Activated T-helper 1 cell treated with anti-CD3 and anti-CD28 coated beads, Interleukin-2, amount 50 U/mL, for 16 hours (primary cell): ENCODE measurements at regions not wholly inside any gene's neighbourhood (a gene's known extent, or its start where the extent isn't known, plus 50 kb on each side); places are given as distances from the start of the nearest gene placed in this dataset.

Source experiments
- DNase-seq, 2 donors: peaks; one replicate each; pipeline ENCODE4 v3.0.0-alpha.2; 2020; ENCODE audit warnings: low read depth in 1 of 2, low spot score in 1 of 2

GRCh38 chr14:65928995-65929394 lies 516.5 kb downstream of the FUT8 start:
- DNase-seq = no peak

GRCh38 chr14:65933400-65934069 lies 521.0 kb downstream of the FUT8 start:
- DNase-seq = no peak

- no peak for DNase-seq
Observed at GRCh38 chr14:65934070-65934435, 521.5 kb downstream of the FUT8 start.

GRCh38 chr14:65936342-65936975 lies 523.9 kb downstream of the FUT8 start:
- no peak for DNase-seq

- no peak for DNase-seq
Observed at GRCh38 chr14:65937079-65937959, 524.8 kb downstream of the FUT8 start.

- DNase-seq = no peak
Observed at GRCh38 chr14:65937960-65938316, 525.4 kb downstream of the FUT8 start.

GRCh38 chr14:65938738-65939137 lies 526.2 kb downstream of the FUT8 start:
- no peak for DNase-seq

- DNase-seq = no peak
Observed at GRCh38 chr14:65939184-65939583, 526.7 kb downstream of the FUT8 start.

GRCh38 chr14:65940056-65940735 lies 527.7 kb downstream of the FUT8 start:
- DNase-seq = no peak

GRCh38 chr14:65941091-65941490 lies 528.6 kb downstream of the FUT8 start:
- no peak for DNase-seq

- DNase-seq = no peak
Observed at GRCh38 chr14:65943150-65943549, 530.6 kb downstream of the FUT8 start.

- no peak for DNase-seq
Observed at GRCh38 chr14:65943916-65944410, 531.4 kb downstream of the FUT8 start.

GRCh38 chr14:65945327-65945726 lies 532.8 kb downstream of the FUT8 start:
- DNase-seq = no peak

- no peak for DNase-seq
Observed at GRCh38 chr14:65946494-65946893, 534.0 kb downstream of the FUT8 start.

GRCh38 chr14:65948302-65948701 lies 535.8 kb downstream of the FUT8 start:
- DNase-seq = no peak

- no peak for DNase-seq
Observed at GRCh38 chr14:65949711-65950516, 536.3 kb upstream of the CCDC196 start.

GRCh38 chr14:65954942-65955341 lies 531.2 kb upstream of the CCDC196 start:
- no peak for DNase-seq

- no peak for DNase-seq
Observed at GRCh38 chr14:65957631-65958205, 528.5 kb upstream of the CCDC196 start.

GRCh38 chr14:65958664-65959562 lies 527.3 kb upstream of the CCDC196 start:
- no peak for DNase-seq
